Endothelial cell of umbilical vein (primary cell): ENCODE measurements at regions not wholly inside any gene's neighbourhood (a gene's known extent, or its start where the extent isn't known, plus 50 kb on each side); places are given as distances from the start of the nearest gene placed in this dataset.

Source experiments
- BruUV-seq: library from RNA; stranded (reverse); fragments of 400-500 nt; replicated peaks from 2 replicates; lab custom pipeline; 2021; lab: Mats Ljungman, UMichigan
- CTCF ChIA-PET: fragments of 300-600, 350-600 bp; sonication (Branson Sonifier 250); formaldehyde crosslinking; loops from one replicate; lab custom pipeline; 2021; ENCODE audit warnings: antibody characterized with exemption, inconsistent platforms; lab: Charles Lee
- POLR2A ChIA-PET: fragments of 300-600, 350-600 bp; sonication (Branson Sonifier 250); formaldehyde crosslinking; loops from one replicate; lab custom pipeline; 2021; ENCODE audit warnings: antibody characterized with exemption, inconsistent platforms; lab: Charles Lee
- DNase-seq: peaks from one replicate; pipeline ENCODE4 v3.0.0-alpha.2; 2011; ENCODE audit warnings: low read depth, low spot score
- FAIRE-seq: peaks from 2 replicates; lab custom pipeline; 2011; peaks lifted over from hg19 to GRCh38; lab: Jason Lieb, UNC
- H2AFZ ChIP-seq: 2 replicates; pipeline ENCODE4 v1.6.0; 2012; ENCODE audit warnings: low read depth, low read length, control low read depth, inconsistent platforms
- H3K27ac ChIP-seq: 2 replicates; pipeline ENCODE4 v1.5.1; 2011; ENCODE audit warnings: low read depth, mild to moderate bottlenecking, control low read depth, low read length, moderate library complexity; ENCODE audit not compliant: insufficient read depth
- H3K27me3 ChIP-seq, 2 experiments: 2 replicates each; pipeline versions ENCODE4 v1.6.0 to v1.6.1; 2011; ENCODE audit warnings: low read length in 2 of 2, mixed read lengths in 1 of 2; ENCODE audit not compliant: control insufficient read depth in 2 of 2, insufficient read depth in 2 of 2
- H3K36me3 ChIP-seq, 2 experiments: 2 replicates in 1 of 2; 3 replicates in 1 of 2; pipeline ENCODE4 v1.5.1; 2011; ENCODE audit warnings: low read length in 2 of 2, mild to moderate bottlenecking in 1 of 2, moderate library complexity in 1 of 2; ENCODE audit not compliant: control insufficient read depth in 2 of 2, insufficient read depth in 2 of 2; ENCODE audit errors: extremely low read depth in 1 of 2
- H3K4me1 ChIP-seq: 3 replicates; pipeline ENCODE4 v1.5.1; 2011; ENCODE audit warnings: mild to moderate bottlenecking, low read length; ENCODE audit not compliant: control insufficient read depth, insufficient read depth; ENCODE audit errors: extremely low read depth
- H3K4me2 ChIP-seq: 2 replicates; pipeline ENCODE4 v1.6.1; 2011; ENCODE audit warnings: low read length, control low read depth, mixed read lengths; ENCODE audit not compliant: insufficient read depth
- H3K4me3 ChIP-seq, 3 experiments: fragments of 200-600 bp in 1 of 3; sonication (generic), shearing (Covaris generic) in 1 of 3; replicated peaks in 1 of 3; 2 replicates each; pipeline ENCODE4 v1.5.1; 2011 to 2016; ENCODE audit warnings: control low read depth in 3 of 3, low read length in 3 of 3, mild to moderate bottlenecking in 2 of 3, inconsistent platforms in 1 of 3, low read depth in 1 of 3, moderate library complexity in 1 of 3; ENCODE audit not compliant: insufficient read depth in 1 of 3
- H3K79me2 ChIP-seq: 2 replicates; pipeline ENCODE4 v1.6.0; 2012; ENCODE audit warnings: low read length, inconsistent platforms; ENCODE audit not compliant: control insufficient read depth, insufficient read depth
- H3K9ac ChIP-seq: replicated peaks from 2 replicates; pipeline ENCODE3; 2011; ENCODE audit warnings: low read length, control low read depth; ENCODE audit not compliant: insufficient read depth; ENCODE audit errors: extremely low read depth
- H3K9me1 ChIP-seq: replicated peaks from 3 replicates; pipeline ENCODE4 v1.6.0; 2011; ENCODE audit warnings: mild to moderate bottlenecking, low read length; ENCODE audit not compliant: control insufficient read depth, insufficient read depth; ENCODE audit errors: extremely low read depth
- H3K9me3 ChIP-seq: replicated peaks from 2 replicates; pipeline ENCODE4 v1.5.1; 2012; ENCODE audit warnings: low read length, inconsistent platforms; ENCODE audit not compliant: control insufficient read depth, insufficient read depth
- H4K20me1 ChIP-seq: replicated peaks from 2 replicates; pipeline ENCODE3; 2011; ENCODE audit warnings: mild to moderate bottlenecking, low read length; ENCODE audit not compliant: control insufficient read depth, insufficient read depth; ENCODE audit errors: extremely low read depth
- EZH2 ChIP-seq: IDR thresholded peaks from 2 replicates; pipeline ENCODE4 v1.6.1; 2012; ENCODE audit warnings: borderline replicate concordance, low read depth, mild to moderate bottlenecking, moderate library complexity, low read length, inconsistent platforms; ENCODE audit not compliant: severe bottlenecking
- FOS ChIP-seq: IDR thresholded peaks from 2 replicates; pipeline ENCODE4 v1.6.1; 2011; ENCODE audit warnings: mild to moderate bottlenecking, low read length, moderate library complexity, borderline replicate concordance; ENCODE audit not compliant: insufficient read depth
- GATA2 ChIP-seq: IDR thresholded peaks from 2 replicates; pipeline ENCODE4 v1.7.0; 2011; ENCODE audit warnings: low read depth, mild to moderate bottlenecking, moderate library complexity, mixed read lengths, low read length; ENCODE audit not compliant: insufficient read length, insufficient read depth
- JUN ChIP-seq: IDR thresholded peaks from 2 replicates; pipeline ENCODE4 v1.6.1; 2011; ENCODE audit warnings: borderline replicate concordance, low read depth; ENCODE audit not compliant: insufficient read length, insufficient read depth
- MYC ChIP-seq: IDR thresholded peaks from one replicate; pipeline ENCODE4 v1.6.1; 2011; ENCODE audit warnings: mild to moderate bottlenecking, low read depth, low read length
- POLR2A ChIP-seq: IDR thresholded peaks from 2 replicates; pipeline ENCODE4 v1.6.1; 2012; ENCODE audit warnings: low read depth, mild to moderate bottlenecking, control low read depth, low read length
- POLR2AphosphoS5 ChIP-seq: IDR thresholded peaks from 2 replicates; pipeline ENCODE4 v1.6.1; 2012; ENCODE audit warnings: low read depth, mild to moderate bottlenecking, control low read depth, low read length, moderate library complexity; ENCODE audit not compliant: insufficient read depth
- dilution Hi-C: fragments of 300-500 bp; cut with MboI; formaldehyde crosslinking; loops from one replicate; pipeline ENCODE4 v1.15.0; 2019; ENCODE audit warnings: low sequenced_read_pairs; ENCODE audit not compliant: extremely low pct_ligation_motif_present
- intact Hi-C: fragments of 100-400 bp; cut with micrococcal nuclease; formaldehyde crosslinking; loops from one replicate; pipeline ENCODE4 v1.10.0; 2022
- TF ChIP-seq, protein P1 (sequence below): IDR thresholded peaks from 2 replicates; pipeline ENCODE4 v1.6.1; 2011; ENCODE audit not compliant: insufficient read depth, insufficient read length
- TF ChIP-seq, protein P2 (sequence below), 2 donors: IDR thresholded peaks; 1 replicate in 1 of 2; 2 replicates in 1 of 2; pipeline ENCODE4 v1.5.1; 2011; ENCODE audit warnings: low read length in 2 of 2, mild to moderate bottlenecking in 2 of 2, moderate library complexity in 2 of 2, control low read depth in 1 of 2, inconsistent platforms in 1 of 2, low read depth in 1 of 2; ENCODE audit not compliant: insufficient read depth in 1 of 2; ENCODE audit errors: extremely low read depth in 1 of 2

DNA sequence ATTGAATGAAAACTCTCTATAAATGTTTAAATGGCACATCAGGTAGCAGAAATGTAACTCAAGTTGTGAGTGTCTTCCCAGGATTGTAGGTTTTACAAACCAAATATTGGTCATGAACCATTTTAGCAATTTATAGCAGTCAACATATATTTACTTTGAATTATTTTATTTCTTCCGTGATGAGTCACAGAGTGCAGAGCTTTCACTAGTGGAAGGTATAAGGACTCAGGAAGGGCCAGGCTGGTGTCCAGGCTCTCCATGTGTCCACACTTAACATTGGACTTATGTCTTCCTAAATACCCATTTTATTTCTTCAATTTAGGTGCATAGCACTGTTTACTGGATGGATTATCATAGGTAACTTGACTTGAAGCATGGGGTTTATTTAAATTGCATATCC, 120.9 kb downstream of the OLIG3 start:
- intact Hi-C loops (loop anchor here (5.0 kb wide), 2 partner anchors 101 to 281 kb away; no protein-coding TSS in a partner anchor), dilution Hi-C loops (no loop called here)
- TF ChIP-seq, protein P1, sequence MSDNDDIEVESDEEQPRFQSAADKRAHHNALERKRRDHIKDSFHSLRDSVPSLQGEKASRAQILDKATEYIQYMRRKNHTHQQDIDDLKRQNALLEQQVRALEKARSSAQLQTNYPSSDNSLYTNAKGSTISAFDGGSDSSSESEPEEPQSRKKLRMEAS: no peak
- TF ChIP-seq POLR2AphosphoS5 (no peak), EZH2 (no peak), JUN (no peak), FOS (no peak), GATA2 (no peak), POLR2A (no peak), MYC (no peak)
- TF ChIP-seq, protein P2, sequence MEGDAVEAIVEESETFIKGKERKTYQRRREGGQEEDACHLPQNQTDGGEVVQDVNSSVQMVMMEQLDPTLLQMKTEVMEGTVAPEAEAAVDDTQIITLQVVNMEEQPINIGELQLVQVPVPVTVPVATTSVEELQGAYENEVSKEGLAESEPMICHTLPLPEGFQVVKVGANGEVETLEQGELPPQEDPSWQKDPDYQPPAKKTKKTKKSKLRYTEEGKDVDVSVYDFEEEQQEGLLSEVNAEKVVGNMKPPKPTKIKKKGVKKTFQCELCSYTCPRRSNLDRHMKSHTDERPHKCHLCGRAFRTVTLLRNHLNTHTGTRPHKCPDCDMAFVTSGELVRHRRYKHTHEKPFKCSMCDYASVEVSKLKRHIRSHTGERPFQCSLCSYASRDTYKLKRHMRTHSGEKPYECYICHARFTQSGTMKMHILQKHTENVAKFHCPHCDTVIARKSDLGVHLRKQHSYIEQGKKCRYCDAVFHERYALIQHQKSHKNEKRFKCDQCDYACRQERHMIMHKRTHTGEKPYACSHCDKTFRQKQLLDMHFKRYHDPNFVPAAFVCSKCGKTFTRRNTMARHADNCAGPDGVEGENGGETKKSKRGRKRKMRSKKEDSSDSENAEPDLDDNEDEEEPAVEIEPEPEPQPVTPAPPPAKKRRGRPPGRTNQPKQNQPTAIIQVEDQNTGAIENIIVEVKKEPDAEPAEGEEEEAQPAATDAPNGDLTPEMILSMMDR (IDR thresholded peaks at IDR 0.05; ENCODE audit: extremely low read depth in 1 of 2, insufficient read depth in 1 of 2, low read depth in 1 of 2, low read length in 2 of 2): no peak
- Histone ChIP-seq H3K4me3 (no peak overlapping the region), H3K4me2 (no peak overlapping the region), H3K27me3 (no peaks in the 10 kb centered on the region), H3K9me1 (peaks cover 3% of the 10 kb centered on the region), H3K4me1 (no peaks in the 10 kb centered on the region), H2AFZ (no peak overlapping the region), H3K9ac (no peak overlapping the region), H3K36me3 (no peaks in the 10 kb centered on the region), H4K20me1 (no peaks in the 10 kb centered on the region), H3K79me2 (no peaks in the 10 kb centered on the region), H3K27ac (no peak overlapping the region), H3K9me3 (no peaks in the 10 kb centered on the region)
- DNase-seq (no peak), FAIRE-seq (no peak)
- BruUV-seq: no TSS peak
- ChIA-PET POLR2A (no interaction called here), CTCF (interaction anchor here (1.1 to 1.5 kb wide), 4 partner anchors 20 to 279 kb away, joined by 3 to 4 read pairs (median 3); no protein-coding TSS in a partner anchor)
